GM12891 (cell line): ENCODE measurements at regions not wholly inside any gene's neighbourhood (a gene's known extent, or its start where the extent isn't known, plus 50 kb on each side); places are given as distances from the start of the nearest gene placed in this dataset.

Experiments used
- DNase-seq: peaks from one replicate; pipeline ENCODE4 v3.0.0; 2011; ENCODE audit warnings: low spot score; ENCODE audit not compliant: insufficient read length
- FAIRE-seq: peaks from 2 replicates; lab custom pipeline; 2011; peaks lifted over from hg19 to GRCh38; lab: Jason Lieb, UNC
- PAX5 ChIP-seq: IDR thresholded peaks from 2 replicates; pipeline ENCODE4 v1.6.1; 2011; ENCODE audit warnings: low read length, moderate library complexity, mild to moderate bottlenecking; ENCODE audit not compliant: insufficient read depth, severe bottlenecking
- POLR2A ChIP-seq: IDR thresholded peaks from 2 replicates; pipeline ENCODE4 v1.6.1; 2011; ENCODE audit warnings: low read depth, low read length, control low read depth
- POLR2AphosphoS5 ChIP-seq: IDR thresholded peaks from 2 replicates; pipeline ENCODE4 v1.6.1; 2011; ENCODE audit warnings: low read depth, low read length, control low read depth
- POU2F2 ChIP-seq: IDR thresholded peaks from 2 replicates; pipeline ENCODE4 v1.6.1; 2011; ENCODE audit warnings: low read depth, mild to moderate bottlenecking, control low read depth, low read length, moderate library complexity
- SPI1 ChIP-seq: IDR thresholded peaks from 2 replicates; pipeline ENCODE4 v1.6.1; 2011; ENCODE audit warnings: low read depth, low read length, control low read depth
- TAF1 ChIP-seq: IDR thresholded peaks from 2 replicates; pipeline ENCODE4 v1.6.1; 2011; ENCODE audit warnings: low read depth, low read length, control low read depth

DNA sequence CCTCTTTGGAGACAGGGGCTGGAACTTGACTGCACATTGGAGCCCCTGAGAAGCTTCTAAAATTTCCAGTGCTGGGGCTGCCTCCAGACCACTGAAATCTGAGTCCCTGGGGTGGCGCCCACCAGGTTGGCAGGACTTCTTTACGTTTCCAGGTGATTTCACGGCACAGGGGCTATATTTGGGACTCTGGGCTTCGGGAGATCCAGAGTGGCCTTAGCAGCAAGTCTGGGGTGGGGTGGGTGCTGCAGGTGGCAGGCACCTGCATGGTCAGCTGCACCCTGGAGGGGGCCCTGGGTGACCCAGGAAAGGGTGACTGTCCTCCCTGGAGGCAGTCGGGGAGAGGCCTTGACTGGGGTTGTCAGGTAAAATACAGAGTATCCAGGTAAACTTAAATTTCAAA, 135.5 kb upstream of the PHACTR3 start:
- FAIRE-seq (no peak), DNase-seq (no peak)
- TF ChIP-seq PAX5 (no peak), POU2F2 (no peak), SPI1 (no peak), TAF1 (no peak), POLR2AphosphoS5 (no peak), POLR2A (no peak)

DNA sequence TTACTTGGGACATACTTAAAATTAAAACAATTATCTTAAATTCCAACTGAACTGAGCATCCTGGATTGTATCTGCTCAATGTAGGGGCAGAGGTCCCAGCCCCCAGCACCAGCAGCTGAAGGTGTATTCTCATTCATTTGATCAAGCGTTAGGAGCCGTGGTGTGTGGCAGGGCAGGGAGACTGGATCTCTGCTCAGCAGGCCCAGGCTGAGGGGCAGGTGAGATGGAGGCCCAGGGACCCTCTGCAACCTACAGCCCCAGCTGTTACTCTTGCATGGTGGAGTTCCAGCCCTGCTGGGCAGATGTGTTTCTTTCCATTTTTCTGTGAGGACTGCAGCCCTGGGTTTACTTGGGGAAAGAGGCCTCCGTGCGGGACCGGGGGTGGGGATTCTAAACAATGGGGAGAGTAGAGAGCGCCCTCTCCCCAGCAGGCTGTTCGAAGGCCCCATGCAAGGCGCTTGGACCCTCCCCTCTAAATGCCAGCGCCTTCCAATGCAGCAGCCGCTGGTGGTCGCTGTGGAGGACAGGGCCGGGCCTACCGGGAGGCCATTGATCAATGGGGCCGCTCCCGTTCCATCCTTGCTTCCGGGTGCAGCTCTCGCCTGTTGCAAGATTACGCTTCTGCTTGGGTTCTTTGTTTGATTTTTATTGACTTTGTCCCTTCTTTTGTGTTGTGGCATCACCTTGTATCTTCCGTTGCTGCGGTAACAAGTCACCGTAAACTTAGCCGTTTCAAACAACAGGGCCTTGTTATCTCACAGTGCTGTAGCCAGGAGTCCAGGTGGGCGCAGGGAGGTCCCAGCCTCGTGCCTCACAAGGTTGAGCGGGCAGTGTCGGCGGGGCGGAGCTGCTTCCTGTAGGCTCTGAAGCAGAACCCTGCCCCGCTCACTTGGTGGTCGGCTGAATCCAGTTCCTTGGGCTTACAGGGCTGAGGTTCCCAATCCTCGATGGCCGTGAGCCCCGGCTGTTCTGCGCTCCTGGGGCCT, 134.8 kb upstream of the PHACTR3 start:
- no peak for FAIRE-seq
- DNase-seq = no peak
- no peak for TF ChIP-seq SPI1
- no peak for TF ChIP-seq POLR2A
- TF ChIP-seq POLR2AphosphoS5 = no peak
- no peak for TF ChIP-seq TAF1
- no peak for TF ChIP-seq PAX5
- TF ChIP-seq POU2F2 = no peak

DNA sequence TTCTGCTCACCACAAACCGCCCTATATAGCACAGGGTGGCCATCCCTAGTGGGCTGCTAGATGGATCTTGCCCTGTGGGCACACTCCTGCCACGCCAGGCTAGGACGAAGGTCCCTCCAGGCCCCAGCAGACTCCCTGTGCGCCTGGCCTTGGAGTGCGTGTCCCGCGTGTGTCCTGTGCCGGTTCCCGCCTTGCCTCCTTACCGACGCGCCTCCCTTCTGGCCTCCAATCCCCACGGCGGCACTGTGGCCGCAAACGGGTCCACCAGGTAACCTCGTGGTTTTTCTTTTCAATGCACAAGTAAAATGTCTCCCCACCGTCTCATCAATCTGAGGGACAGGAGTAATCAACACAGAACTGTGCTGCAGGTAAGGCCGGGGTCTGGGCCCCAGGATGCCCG, 133.8 kb upstream of the PHACTR3 start:
- TF ChIP-seq POU2F2 (no peak), POLR2A (no peak), SPI1 (no peak), TAF1 (no peak), POLR2AphosphoS5 (no peak), PAX5 (no peak)
- FAIRE-seq (no peak), DNase-seq (no peak)

DNA sequence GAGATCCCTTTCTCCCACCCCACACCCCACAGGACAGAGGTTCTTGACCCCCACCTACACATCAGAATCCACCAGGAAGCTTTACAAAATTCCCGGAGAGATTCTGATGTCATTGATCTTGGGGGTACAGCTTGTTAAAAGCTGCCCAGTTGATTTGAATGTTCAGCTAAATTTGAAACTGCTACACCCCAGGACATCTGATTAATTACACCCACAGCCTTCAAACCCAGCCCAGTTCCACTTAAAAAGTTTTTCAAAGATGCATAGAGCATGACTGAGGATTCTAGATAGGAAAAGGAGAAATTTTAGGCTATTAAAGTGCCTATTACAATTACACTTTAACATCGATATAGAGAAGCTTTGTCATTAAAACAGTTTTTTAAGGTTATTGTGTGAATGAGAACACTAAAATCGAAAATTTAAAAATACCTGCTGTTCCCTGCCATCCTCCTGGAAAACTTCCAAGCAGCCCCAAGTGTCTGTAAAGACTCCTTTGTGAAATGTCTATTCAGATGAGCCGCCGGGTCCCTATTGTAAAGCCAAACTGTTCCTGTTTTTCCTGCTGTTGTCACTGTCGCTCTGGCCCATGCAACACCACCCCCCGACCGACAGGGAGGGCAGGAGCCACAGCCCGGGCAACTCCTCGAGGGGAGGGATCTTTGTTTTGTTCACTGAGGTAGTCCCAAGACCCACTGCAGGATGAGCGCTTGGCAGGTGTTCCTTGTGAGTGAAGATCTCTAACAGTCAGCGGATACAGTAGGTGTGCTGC, 132.5 kb upstream of the PHACTR3 start:
- no peak for DNase-seq
- no peak for FAIRE-seq
- no peak for TF ChIP-seq POLR2AphosphoS5

DNA sequence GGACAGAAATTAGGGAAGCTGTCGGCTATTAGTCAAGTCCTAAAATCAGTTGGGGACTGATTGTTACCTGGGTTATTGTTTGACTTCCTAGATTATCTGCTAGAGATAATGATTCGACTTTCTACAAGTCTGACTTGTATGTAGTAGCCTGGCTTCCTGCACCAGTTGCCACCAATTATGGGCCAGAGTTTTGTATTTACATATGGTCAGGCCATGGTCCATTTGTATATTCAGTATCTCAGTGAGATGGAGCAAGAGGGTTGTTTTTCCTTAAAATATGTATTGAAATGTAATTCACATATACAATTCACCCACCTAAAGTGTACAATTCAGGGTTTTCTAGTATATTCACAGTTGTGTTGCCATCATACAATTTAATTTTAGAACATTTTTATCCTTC, 130.6 kb upstream of the PHACTR3 start:
- no peak for DNase-seq
- FAIRE-seq = no peak
- no peak for TF ChIP-seq POU2F2
- no peak for TF ChIP-seq SPI1
- TF ChIP-seq TAF1 = no peak
- no peak for TF ChIP-seq PAX5
- no peak for TF ChIP-seq POLR2AphosphoS5
- TF ChIP-seq POLR2A = no peak

DNA sequence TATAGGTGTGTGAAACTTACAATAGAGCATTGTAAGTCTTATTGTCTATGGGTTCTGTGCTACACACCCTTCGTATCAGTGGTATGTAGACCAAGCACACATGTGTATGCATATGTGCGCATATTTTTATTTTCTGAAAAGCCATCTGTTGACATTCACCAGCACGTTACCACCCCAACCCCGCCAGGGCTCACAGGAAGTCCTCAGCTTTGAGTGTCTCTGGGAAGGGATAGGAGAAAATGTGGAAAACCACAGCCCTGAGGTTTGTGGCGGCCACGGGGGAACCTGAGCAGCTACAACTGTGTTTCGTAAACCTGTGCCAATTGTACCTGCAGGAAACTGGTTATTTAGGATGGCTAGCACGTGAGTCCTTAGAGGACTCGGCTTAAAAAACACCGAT, 123.3 kb upstream of the PHACTR3 start:
- no peak for DNase-seq
- TF ChIP-seq POLR2A = no peak
- TF ChIP-seq POLR2AphosphoS5 = no peak
- no peak for TF ChIP-seq POU2F2
- TF ChIP-seq TAF1 = no peak
- no peak for TF ChIP-seq SPI1
- TF ChIP-seq PAX5 = no peak
- FAIRE-seq = no peak

DNA sequence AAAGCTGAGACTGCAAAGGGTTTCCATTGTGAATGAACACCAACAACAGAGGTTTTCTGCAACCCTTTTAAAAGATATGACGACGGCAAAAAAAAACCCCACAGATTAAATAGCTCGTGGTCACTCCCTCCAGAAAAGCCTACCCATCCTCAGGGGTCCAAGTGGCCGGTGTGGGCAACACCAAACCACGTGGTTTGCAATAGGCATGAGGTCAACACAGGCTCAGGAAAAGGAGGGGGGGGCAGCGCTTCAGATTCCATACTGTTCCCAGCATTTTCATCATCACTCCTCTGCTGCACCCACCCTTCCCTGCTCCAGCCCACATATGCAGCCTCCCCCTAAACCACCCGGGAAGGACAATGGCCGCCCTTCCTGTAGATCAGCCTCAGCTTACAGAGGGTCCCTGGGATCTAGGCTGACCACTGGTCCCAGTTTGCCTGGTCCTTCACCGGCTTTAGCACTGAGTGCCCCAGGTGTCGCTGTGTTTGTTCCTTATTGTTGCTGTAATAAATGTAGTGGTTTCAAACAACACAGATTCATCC, 122.8 kb upstream of the PHACTR3 start:
- no peak for DNase-seq
- no peak for FAIRE-seq
- TF ChIP-seq PAX5 = no peak
- TF ChIP-seq POLR2A = no peak
- no peak for TF ChIP-seq POLR2AphosphoS5
- TF ChIP-seq POU2F2 = no peak
- TF ChIP-seq SPI1 = no peak
- TF ChIP-seq TAF1 = no peak

DNA sequence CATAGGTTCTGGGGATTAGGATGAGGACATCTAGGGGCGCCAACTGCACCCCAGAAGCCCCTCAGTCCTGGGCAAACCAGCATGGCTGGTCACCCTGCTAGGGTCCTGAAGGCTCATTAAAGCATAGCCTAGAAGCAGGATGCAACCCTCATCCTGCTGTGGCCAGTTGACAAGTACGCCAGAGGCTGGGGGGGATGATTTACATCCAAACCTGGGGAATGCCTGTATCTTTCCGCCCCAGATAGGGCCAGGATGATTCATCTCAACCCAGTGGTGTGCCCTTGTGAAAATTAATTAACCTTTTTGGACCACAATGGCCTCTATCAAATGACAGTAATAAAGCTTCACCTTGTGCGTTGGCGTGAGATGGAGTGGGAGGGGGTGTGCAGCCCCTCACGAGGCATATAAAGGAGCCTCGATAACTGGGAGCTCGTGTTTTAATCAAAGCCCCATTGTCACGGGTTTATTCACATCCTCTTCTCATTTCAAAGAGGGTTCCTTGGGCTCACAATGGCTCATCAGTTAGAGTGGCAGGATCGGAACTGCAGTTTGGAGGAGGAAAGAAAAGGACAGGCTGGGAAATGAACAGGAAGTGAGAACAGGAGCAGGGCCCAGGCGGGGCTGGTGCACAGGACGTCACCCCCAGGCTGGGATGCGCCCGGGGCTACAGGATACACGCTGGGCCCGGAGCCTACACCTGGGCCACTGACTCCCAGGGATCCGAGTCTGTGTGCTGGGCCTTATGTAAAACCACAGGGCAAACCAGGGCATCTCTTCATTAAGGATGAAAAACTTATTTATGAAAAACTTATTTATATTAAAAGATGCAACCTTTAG, 121.8 kb upstream of the PHACTR3 start:
- FAIRE-seq (no peak), DNase-seq (no peak)
- no peak for TF ChIP-seq SPI1

DNA sequence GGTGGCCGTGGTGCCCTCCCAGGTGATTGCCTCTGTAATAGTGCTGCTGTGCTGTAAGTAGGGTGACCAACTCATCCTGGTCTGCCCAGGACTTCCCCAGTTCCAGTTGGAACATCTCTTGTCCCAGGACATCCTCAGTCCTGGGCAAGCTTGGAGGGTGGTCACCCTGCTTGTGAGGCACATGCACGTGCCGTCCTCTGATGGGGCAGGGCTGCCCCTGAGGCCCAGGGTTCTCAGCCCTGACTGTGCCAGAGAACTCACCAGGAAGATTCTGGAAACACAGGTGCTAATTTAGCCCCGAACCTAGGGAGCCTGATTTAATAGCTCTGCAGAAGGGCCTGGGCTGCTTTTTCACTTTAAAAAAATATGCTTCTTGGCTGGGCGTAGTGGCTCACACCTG, 120.9 kb upstream of the PHACTR3 start:
- TF ChIP-seq SPI1 (no peak), POU2F2 (no peak), POLR2AphosphoS5 (no peak), PAX5 (no peak), POLR2A (no peak), TAF1 (no peak)
- FAIRE-seq (no peak), DNase-seq (no peak)
